GM19099 (cell line): ENCODE measurements at regions not wholly inside any gene's neighbourhood (a gene's known extent, or its start where the extent isn't known, plus 50 kb on each side); places are given as distances from the start of the nearest gene placed in this dataset.

Source experiments
- POLR2A ChIP-seq: IDR thresholded peaks from 3 replicates; pipeline ENCODE4 v1.6.1; 2011; ENCODE audit warnings: low read depth; ENCODE audit not compliant: insufficient read length; ENCODE audit errors: extremely low read depth

DNA sequence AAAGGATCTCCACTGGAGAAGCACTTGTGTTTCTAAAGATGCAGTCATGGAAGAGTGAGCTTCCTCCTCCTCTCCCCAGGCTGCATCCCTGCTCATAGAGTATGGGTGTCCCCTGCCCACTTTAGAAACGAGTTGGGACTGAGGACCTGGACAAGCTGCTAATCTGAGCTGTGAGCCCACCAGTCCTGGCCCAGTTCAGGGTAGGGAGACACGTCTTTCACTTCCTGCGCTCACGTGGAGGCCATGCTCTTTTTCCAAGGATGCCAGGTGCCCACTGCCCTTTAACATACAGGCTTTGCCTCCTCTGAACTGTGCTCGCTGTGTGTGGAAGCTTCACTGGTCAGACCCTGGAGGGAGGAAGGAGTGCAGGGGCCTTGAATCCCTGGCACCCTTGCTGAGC is 316.3 kb downstream of the UACA start:
- TF ChIP-seq POLR2A, result no peak

DNA sequence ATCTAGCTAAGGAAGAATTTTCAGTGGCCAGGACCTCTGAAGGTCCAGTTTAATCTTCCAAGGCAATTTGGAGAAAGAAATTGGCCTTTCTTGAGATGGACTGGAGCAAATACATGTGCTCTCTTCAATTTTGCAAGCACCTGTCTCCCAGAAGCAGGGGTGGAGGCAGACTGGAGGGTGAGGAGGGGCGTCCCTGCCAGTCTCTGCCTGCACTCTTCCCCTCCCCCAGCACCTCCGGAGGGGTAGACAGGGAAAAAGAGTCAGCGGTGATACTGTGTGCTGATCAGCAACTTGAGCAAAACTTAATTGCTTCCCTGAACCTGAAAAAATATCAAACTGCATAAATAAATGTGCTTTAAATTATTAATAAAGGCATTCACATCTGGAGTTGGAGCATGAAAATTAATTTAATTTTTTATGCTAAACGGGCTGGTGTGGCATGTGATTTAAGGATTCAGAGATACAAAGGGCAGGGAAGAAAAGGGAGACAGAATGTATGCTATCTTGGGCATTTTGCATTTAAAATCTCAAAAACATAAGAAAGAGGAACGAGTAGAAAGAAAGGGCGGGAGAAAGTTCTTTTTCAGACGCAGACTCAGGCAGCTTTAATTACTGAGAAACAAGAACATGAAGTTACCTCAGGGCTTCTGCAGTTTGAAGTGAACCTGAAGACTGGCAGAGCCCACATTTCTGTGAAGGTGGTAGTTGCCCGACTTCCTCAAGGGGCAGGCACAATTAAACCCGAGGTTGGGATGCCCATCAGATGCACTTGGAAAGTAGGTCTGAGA is 319.7 kb downstream of the UACA start:
- TF ChIP-seq POLR2A, result no peak

DNA sequence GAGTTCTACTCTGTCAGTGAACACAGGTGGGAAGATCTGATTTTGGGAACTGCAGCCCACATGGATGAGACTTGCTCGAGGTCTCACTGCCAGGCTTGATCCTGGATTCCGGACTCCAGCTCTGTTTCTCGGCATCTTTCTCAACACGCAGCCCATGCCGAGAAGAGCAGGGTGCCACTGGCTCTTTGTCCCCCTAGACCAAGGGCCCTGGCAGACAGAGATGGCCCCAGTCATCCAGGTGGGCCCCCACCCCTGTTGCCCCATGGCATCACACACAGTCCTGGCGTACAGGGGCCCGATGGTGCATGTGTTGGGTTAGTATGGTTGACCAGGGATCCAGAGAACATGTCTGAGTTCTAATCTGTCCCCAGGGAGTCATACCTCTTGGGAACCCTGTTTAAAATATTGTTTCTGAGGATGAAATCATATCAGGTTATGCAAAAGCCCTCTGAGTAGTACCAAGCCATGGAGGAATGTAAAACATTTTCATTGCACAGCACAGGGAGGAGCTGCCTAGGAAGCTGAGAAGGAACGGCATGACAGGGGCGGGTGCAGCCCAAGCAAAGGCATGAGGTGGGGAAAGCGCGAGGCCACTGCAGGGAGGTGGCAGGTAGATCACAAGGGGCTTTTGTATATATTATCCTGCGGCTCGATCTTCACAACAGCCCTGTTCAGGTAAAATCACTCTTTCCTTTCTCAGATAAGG is 320.6 kb downstream of the UACA start:
- no peak for TF ChIP-seq POLR2A

DNA sequence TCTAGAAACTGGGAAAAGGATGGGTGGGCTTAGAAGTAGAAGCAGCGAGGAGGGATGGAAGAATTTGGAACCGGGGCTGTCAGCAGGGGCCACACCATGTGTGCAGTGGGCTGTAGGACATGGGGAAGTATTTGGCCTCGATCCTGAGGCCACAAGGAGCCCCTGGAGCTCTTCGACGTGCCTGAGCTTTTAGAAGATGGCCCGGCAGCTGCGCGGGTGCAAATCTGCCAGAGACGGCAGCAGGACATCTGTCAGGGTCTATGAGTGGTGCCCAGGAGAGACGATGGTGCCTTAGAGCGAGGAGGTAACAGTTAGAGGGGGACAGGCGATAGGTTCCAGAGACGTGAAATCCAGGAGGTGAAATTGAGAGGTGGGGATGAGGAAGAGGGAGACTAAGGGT is 321.1 kb downstream of the UACA start:
- no peak for TF ChIP-seq POLR2A

DNA sequence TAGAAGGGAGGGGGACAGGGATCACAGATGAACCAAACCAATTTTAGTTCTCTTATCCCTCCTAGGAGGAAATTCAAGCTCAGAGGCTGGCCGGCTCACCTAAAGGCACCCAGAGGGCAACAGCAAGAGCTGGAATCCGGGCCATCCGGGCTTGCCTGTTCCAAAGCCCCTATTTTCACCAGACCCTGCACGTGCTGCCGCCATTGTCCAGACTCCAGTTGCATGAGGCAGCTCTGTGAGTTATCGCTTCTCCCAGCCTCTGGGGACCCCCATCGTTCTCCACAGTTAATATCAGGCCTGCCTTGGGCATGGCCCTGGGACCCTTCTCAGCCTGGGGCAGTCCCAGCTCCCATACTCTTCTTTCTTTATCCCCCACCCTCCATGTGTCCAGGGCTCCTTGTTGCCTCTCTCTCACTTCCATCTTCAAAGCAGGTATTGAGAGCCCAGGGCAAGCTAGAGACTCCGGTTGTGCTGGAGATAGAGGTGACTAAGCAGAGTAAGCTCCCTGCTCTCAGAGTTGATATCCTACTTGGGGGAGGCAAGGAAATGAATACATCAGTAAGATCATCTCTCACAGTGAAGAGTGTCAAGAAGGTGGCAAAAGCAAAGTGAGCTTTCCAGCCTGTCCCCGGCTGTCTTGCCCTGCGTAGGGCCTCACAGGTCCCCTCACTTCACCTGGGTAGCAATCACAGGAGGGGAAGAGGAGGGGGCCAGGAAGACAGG is 322.8 kb downstream of the UACA start:
- TF ChIP-seq POLR2A, result no peak

DNA sequence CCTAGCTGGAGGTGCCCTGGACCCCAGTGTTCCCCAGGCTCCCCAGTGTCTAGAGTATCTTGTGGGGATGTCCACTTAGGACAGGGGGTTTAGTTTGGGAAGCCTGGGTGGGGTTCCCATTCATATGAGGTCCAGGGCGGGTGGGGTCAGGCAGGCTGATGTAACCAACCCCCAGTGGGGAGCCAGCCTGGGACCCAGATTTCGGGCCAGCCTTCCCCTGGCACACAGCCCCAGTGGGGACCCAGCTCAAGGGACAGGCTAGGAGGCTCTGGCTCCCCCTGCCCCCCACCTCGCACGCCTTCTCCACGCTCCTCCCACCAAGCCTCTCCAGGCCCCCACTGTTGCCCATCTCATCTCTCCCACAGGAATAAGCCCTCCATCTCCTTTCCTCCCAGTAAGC is 323.5 kb downstream of the UACA start:
- no peak for TF ChIP-seq POLR2A

DNA sequence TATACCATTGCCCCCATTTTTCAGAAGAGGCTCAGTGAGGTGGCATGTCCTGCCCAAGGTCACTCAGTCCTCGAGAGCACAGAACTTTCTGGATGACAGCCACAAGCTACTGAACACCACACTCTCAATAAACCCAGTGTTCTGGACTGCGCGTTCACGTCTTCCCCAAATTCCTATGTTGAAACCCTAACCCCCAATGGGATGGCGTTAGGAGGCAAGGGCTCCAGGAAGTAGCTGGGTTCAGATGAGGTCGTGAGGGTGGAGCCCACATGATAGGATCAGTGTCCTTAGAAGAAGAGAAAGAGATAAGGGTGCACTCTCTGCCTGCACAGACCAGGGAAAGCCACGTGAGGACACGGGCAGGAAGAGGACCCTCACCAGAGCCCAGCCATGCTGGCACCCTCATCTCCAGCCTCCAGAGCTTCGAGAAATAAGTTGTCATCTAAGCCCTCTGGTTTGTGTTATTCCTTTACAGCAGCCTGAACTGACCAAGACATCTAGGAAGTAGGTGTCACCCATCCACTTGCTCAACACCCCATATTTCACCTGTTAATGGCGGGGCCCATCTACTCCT is 324.0 kb downstream of the UACA start:
- no peak for TF ChIP-seq POLR2A

DNA sequence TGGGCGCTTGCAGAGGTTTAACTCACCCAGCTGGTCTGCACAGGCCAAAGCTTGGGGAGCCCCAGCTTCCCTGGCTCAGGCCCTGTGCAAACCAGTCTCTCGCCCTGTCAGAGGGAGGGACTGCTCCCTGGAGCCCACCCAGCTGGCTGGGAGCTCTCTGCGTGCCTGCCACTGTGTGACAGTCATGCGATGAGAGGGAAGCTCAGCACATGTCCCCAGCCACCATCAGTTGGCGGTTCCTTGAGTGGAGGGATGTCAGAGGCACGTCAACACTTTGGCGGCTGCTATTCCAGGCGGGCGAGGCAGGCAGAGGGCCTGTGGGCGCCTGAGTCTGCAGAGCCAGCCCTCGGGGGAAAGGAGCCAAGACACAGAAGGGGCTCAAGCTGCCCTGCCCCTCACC is 324.6 kb downstream of the UACA start:
- no peak for TF ChIP-seq POLR2A

DNA sequence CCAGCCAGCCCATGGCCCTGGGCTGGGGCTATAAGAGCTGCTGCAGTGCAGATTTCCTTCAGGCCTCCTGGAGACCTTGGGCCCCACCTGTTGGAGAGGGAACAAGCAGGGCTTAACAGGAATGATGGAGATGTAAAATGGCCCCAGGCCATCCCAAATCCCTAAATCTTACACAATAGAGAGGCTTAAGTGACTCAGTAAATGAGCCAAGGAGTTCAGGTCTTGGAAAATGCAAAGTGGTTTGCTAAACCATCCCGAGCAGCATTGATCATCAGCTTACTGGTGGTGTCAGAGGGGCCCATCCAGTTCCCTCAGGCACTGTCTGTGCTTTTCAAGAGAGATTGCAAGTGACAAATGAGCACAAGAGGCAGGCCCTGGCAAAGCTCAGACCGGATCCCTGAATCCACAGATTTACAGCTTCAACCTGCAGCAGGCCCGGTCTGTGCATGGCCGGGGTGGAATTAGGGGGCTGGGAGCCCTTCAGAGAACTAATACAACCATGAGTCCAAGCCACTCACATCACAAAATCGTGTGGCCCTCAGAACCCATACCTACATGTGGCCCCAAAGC is 325.4 kb downstream of the UACA start:
- no peak for TF ChIP-seq POLR2A

DNA sequence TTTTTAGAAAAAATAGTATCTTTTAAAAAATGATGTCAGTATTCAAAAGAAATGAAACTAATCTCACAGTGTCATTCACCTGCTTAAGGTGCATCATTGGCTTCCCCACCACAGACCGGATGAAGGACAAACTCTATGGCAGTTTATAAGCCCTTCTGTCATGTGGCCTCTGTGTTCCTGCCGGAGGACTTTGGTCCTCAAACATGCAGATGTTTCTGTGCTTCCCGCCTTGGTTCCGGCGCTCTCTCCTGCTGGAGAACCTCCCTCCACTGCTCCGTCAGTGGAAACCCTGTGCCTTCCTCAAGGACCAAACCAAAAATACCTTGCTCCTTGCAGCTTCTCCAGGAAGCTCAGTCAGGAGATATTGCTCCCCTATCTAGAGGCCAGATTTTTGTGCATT is 326.3 kb downstream of the UACA start:
- TF ChIP-seq POLR2A, result no peak

DNA sequence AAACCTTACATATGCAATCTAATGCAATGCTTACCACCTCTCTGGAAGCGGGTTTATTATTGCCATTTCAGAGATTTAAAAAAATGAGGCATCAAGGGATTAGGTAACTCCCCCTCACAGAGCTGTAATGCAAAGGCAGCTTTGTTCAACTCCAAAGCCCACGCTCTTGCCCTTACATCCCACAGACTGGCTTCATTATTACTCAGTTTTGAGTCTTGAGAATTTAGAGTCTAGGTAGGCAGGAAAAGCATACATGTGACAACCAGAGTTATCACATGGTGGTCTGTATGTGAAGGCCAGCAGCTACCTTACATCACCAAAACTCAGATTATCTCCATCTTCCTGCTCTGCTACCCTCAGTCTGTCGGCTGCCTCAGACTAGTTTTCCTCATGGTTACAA is 326.9 kb downstream of the UACA start:
- no peak for TF ChIP-seq POLR2A

DNA sequence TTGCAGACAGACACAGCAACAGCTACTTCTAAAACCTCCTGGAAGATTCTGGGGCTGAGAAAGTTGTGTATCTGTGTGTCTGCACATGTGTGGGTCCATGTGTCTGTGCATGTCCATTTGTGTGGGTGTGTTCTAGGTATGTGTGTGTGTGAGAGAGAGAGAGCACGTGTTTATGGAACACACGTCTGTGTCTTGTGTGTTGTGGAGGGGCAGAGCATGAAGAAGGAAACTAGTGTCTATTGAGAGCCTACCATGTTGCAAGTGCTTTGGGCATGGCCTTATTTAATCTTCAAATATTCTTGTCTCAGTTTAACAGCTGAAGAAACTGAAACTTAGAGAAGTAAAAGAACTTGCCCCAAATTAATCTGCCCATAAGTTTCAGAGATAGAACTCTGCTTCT is 327.5 kb downstream of the UACA start:
- TF ChIP-seq POLR2A, result no peak

DNA sequence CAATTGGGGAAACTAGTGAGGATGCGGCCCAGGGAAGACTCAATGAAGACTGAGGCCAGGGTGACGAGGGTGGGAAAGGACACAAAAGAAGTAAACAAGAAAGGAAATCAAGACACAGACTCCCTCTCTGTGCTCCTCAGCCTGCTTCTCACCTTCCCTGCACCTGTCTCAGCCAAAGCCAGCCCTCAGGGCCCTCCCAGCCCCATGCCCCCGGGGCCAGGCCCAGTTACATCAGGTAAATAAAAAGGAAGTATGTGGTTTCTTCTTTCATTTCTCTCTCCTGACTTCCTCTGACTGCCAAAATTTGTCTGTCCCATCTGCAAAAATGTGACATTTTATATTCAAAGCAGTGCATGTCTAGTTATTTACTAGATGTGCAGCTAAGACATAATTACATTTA is 328.0 kb downstream of the UACA start:
- TF ChIP-seq POLR2A, result no peak

DNA sequence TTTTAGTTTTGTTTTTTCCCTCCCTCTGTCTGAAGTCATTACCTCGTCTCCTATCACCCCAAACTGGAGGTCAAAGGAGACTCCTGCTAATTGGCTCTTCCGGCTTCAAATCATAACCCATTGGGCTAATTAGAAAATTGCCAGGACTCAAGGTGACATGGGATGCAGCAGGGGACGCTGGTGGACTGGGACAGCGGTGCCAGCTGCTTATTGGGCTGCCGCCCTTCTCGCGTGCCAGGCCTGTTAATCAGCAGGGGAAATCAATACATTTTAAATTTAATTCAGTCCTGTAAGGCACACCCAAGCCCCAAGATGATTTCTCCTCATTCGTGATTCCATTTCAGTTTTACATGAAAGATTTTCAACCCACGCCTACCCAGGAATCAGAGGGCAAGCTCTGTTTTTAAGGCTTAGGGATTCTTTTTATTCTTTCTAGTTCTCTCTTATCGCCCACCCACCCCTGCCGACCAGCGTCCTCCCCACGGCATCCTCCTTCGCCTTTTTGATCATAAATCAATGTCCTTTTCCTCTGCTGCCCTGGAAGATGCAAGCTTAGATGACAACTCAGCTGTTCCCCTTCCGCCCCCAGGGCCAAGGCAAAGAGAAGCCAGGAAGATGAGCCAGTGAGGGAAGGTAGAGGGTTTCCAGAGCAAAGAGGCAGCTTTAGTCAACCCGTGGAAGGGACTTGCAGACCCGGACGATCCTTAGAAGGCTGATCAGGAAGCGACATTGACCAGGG is 329.6 kb downstream of the UACA start:
- TF ChIP-seq POLR2A, result no peak
